CD4-positive, alpha-beta T cell (primary cell): ENCODE measurements at regions not wholly inside any gene's neighbourhood (a gene's known extent, or its start where the extent isn't known, plus 50 kb on each side); places are given as distances from the start of the nearest gene placed in this dataset.

ENCODE experiments used
- ATAC-seq: fragments of 200-7000 bp; cut with Tn5 transposase; one replicate; pipeline ENCODE4 v1.10.0; 2022; ENCODE audit warnings: mild to moderate bottlenecking; ENCODE audit not compliant: poor library complexity
- CTCF ChIA-PET: fragments of 350-600 bp; sonication (Branson Sonifier 250); formaldehyde crosslinking; loops from one replicate; lab custom pipeline; 2021; ENCODE audit warnings: antibody characterized with exemption, inconsistent platforms; lab: Charles Lee
- POLR2A ChIA-PET: fragments of 350-600 bp; sonication (Branson Sonifier 250); formaldehyde crosslinking; loops from one replicate; lab custom pipeline; 2021; ENCODE audit warnings: antibody characterized with exemption, inconsistent platforms; lab: Charles Lee
- DNase-seq, 14 experiments: peaks; one replicate each; pipeline ENCODE4 v3.0.0-alpha.2; 2013 to 2020; ENCODE audit warnings: mixed read lengths in 2 of 14
- H3K27ac ChIP-seq, 2 donors: one replicate each; pipeline versions ENCODE4 v1.5.1 to v1.7.0; 2013; ENCODE audit warnings: low read length in 2 of 2, low read depth in 1 of 2, mild to moderate bottlenecking in 1 of 2
- H3K27me3 ChIP-seq, 2 experiments: 1 replicate in 1 of 2; 2 replicates in 1 of 2; pipeline versions ENCODE4 v1.6.1 to v1.7.0; 2013; ENCODE audit warnings: low read length in 2 of 2, control low read depth in 1 of 2, mild to moderate bottlenecking in 1 of 2, moderate library complexity in 1 of 2; ENCODE audit not compliant: insufficient read depth in 2 of 2, control insufficient read depth in 1 of 2
- H3K36me3 ChIP-seq: one replicate; pipeline ENCODE4 v1.6.1; 2013; ENCODE audit warnings: low read length, control low read depth; ENCODE audit not compliant: insufficient read depth
- H3K4me1 ChIP-seq: one replicate; pipeline ENCODE4 v1.6.1; 2013; ENCODE audit warnings: low read length, control low read depth; ENCODE audit not compliant: insufficient read depth
- H3K4me3 ChIP-seq: one replicate; pipeline ENCODE4 v1.5.1; 2013; ENCODE audit warnings: mild to moderate bottlenecking, low read length, moderate library complexity
- H3K9me3 ChIP-seq, 2 experiments: 1 replicate in 1 of 2; 2 replicates in 1 of 2; pipeline versions ENCODE4 v1.6.1 to v1.7.0; 2013; ENCODE audit warnings: low read length in 2 of 2, mild to moderate bottlenecking in 2 of 2, control low read depth in 1 of 2, moderate library complexity in 1 of 2; ENCODE audit not compliant: control insufficient read depth in 1 of 2, insufficient read depth in 1 of 2
- H3K27ac Mint-ChIP-seq: one replicate; pipeline ENCODE4 v1.8.0; 2020; ENCODE audit warnings: mixed read lengths
- H3K27me3 Mint-ChIP-seq: one replicate; pipeline ENCODE4 v1.8.0; 2021; ENCODE audit warnings: mixed read lengths
- H3K36me3 Mint-ChIP-seq: one replicate; pipeline ENCODE4 v1.8.0; 2021; ENCODE audit warnings: low read depth, mixed read lengths
- H3K4me1 Mint-ChIP-seq: one replicate; pipeline ENCODE4 v1.8.0; 2021; ENCODE audit warnings: low read depth, mixed read lengths
- H3K4me3 Mint-ChIP-seq: one replicate; pipeline ENCODE4 v1.8.0; 2020; ENCODE audit warnings: mild to moderate bottlenecking, mixed read lengths
- H3K9me3 Mint-ChIP-seq: one replicate; pipeline ENCODE4 v1.8.0; 2020; ENCODE audit warnings: mixed read lengths
- CTCF ChIP-seq: fragments of 200-600 bp; IDR thresholded peaks from one replicate; pipeline ENCODE4 v1.8.0; 2022; ENCODE audit warnings: antibody characterized with exemption, mild to moderate bottlenecking
- intact Hi-C, 2 experiments: fragments of 100-400 bp; cut with DNase I in 1 of 2; cut with micrococcal nuclease in 1 of 2; formaldehyde crosslinking; loops; one replicate each; pipeline versions ENCODE4 v1.15.1 to v1.9.0; 2023 to 2025; cut with DNase I, micrococcal nuclease

- no peaks in the 10 kb centered on the region for H3K36me3 Mint-ChIP-seq
- H3K27ac ChIP-seq: no peak overlapping the region
- H3K27me3 ChIP-seq: peaks cover 0 to 18% of the 10 kb centered on the region in 2 experiments
- H3K4me1 Mint-ChIP-seq: no peaks in the 10 kb centered on the region
- peaks cover 0 to 3% of the 10 kb centered on the region in 2 experiments for H3K9me3 ChIP-seq
- CTCF ChIA-PET: no interaction called here
- no peaks in the 10 kb centered on the region for H3K4me1 ChIP-seq
- peaks cover 2% of the 10 kb centered on the region for H3K9me3 Mint-ChIP-seq
- no peak overlapping the region for H3K27ac Mint-ChIP-seq
- ATAC-seq: no peak
- H3K4me3 ChIP-seq: no peak overlapping the region
- intact Hi-C loops: no loop called here
- no peak for DNase-seq
- H3K27me3 Mint-ChIP-seq: peaks cover 31% of the 10 kb centered on the region
- POLR2A ChIA-PET: no interaction called here
- TF ChIP-seq CTCF: no peak
- no peak overlapping the region for H3K4me3 Mint-ChIP-seq
- H3K36me3 ChIP-seq: no peaks in the 10 kb centered on the region
These were observed 347.8 kb upstream of the TNP1 start for GRCh38 chr2:217207699-217208010.

- H3K4me3 Mint-ChIP-seq: no peak overlapping the region
- H3K36me3 ChIP-seq: no peaks in the 10 kb centered on the region
- H3K4me1 Mint-ChIP-seq: no peaks in the 10 kb centered on the region
- H3K4me1 ChIP-seq: no peaks in the 10 kb centered on the region
- ChIA-PET CTCF (no interaction called here), POLR2A (no interaction called here)
- intact Hi-C loops: no loop called here
- H3K4me3 ChIP-seq: no peak overlapping the region
- no peak for TF ChIP-seq CTCF
- no peak overlapping the region for H3K27ac Mint-ChIP-seq
- H3K27ac ChIP-seq: no peak overlapping the region
- no peak for DNase-seq
- H3K27me3 Mint-ChIP-seq: peaks cover 28% of the 10 kb centered on the region
- ATAC-seq: no peak
- H3K9me3 ChIP-seq: peaks cover 0 to 3% of the 10 kb centered on the region in 2 experiments
- no peaks in the 10 kb centered on the region for H3K36me3 Mint-ChIP-seq
- H3K9me3 Mint-ChIP-seq: peaks cover 2% of the 10 kb centered on the region
- peaks cover 0 to 18% of the 10 kb centered on the region in 2 experiments for H3K27me3 ChIP-seq
These were observed 347.2 kb upstream of the TNP1 start for GRCh38 chr2:217206907-217207698.

DNA sequence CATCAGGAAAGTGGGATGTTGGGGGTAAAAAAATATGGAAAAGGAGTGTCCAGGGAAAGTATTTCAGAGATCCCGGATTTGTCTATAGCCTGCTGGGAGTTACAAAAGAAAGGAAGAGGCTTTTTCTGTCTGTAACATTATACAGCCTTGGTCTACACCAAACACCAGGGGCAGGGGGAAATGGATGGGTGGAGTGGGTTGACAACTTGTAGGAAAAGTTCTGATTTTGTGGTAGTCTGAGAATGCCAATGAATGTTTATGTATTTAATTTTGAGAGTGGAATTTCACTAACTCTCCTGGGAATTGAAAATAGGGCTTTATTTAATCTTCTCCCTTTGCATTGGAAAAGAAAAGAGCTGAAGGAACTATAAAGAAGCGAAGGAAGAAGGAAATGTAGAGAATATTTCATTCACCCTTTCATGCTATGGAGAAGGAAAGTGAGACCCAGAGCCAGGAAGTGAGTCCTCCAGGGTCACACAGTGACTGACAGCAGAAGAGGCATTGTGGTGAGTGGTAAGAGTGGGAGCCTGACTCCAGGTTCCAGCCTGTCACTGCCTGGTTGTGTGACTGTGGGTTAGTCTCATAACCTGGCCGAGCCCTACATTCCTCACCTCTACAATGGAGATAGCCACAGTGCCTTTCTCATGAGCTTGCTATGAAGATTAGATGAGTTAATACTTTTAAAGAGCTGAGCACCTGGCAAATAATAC, 346.3 kb upstream of the TNP1 start:
- ChIA-PET POLR2A (no interaction called here), CTCF (no interaction called here)
- Mint-ChIP-seq H3K4me3 (no peak overlapping the region), H3K9me3 (peaks cover 2% of the 10 kb centered on the region), H3K27ac (no peak overlapping the region), H3K36me3 (no peaks in the 10 kb centered on the region), H3K27me3 (peaks cover 28% of the 10 kb centered on the region), H3K4me1 (no peaks in the 10 kb centered on the region)
- Histone ChIP-seq H3K27me3 (peaks cover 0 to 18% of the 10 kb centered on the region in 2 experiments), H3K4me3 (no peak overlapping the region), H3K36me3 (no peaks in the 10 kb centered on the region), H3K27ac (no peak overlapping the region), H3K9me3 (peaks cover 0 to 3% of the 10 kb centered on the region in 2 experiments), H3K4me1 (no peaks in the 10 kb centered on the region)
- ATAC-seq: no peak
- no peak for DNase-seq
- TF ChIP-seq CTCF: no peak
- intact Hi-C loops: no loop called here
